HG02798 (cell line): ENCODE measurements at regions not wholly inside any gene's neighbourhood (a gene's known extent, or its start where the extent isn't known, plus 50 kb on each side); places are given as distances from the start of the nearest gene placed in this dataset.

ENCODE experiments used
- ATAC-seq: cut with Tn5 transposase; IDR thresholded peaks from one replicate; pipeline ENCODE4 v1.9.1; 2021; ENCODE audit warnings: mild to moderate bottlenecking; ENCODE audit not compliant: unreplicated experiment, poor library complexity

DNA sequence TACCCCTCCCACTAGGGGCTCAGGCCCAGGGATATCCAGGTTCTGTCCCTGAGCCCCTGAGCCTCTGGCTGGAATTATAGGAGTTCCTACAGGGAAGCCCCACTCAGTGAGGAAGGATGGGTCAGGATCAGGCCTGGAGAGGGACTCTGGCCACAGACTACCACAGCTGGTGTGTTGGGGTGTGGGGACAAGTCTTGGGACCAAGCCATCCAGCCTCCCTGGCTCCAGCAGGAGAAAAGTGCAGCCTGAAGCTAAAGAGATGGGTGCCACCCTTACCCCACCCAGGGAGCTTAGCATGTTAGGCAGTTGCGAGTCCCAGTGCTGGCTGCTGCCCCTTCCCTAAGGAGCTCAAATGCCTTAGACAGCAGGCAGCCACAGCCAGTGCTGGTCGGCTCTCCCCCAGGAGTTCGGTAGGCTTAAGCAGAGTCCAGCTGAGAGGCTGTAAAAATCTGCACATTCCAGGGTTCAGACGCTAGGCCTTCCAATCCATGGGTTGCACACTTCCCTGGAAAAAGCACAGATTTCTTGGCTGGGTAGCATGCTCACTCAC lies 96.2 kb upstream of the CYYR1 start:
- no peak for ATAC-seq

GRCh38 chr21:26659757-26660156 lies 86.7 kb upstream of the CYYR1 start:
- no peak for ATAC-seq

- no peak for ATAC-seq
Measured at GRCh38 chr21:26659182-26659581, 86.1 kb upstream of the CYYR1 start.

DNA sequence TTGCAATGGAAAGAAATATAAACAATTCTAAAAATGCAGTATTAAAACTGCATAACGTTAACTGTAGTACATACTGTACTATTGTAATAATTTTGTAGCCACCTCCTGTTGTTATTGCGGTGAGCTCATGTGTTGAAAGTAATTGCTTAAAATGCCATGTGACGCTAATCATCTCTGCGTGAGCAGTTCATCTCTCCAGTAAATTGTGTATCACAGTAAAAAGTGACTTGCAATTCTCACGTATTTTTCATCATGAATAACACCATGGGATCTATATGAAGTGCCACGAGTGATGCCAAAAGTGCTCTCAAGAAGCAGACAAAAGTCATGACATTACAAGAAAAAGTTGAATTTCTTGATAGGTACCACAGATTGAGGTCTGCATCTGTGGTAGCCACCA lies 82.4 kb upstream of the CYYR1 start:
- ATAC-seq, result no peak

DNA sequence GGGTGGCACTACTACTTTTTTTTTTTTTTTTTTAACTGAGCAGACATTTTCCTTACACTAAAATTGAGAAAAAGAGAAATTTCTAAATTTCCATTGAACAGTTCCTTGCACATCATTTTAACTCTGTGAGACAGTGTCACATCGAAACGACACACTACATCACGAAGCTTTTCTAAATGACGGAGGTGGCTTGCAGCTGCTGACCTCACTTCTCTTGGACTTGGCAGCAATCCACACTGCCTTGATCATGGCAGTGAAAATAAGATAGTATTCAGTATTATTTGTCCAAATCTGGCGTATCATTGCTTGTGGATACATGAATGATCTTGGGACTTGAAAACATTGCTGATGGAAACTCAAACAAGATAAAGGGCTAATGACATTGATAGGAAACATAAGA lies 80.3 kb upstream of the CYYR1 start:
- no peak for ATAC-seq

DNA sequence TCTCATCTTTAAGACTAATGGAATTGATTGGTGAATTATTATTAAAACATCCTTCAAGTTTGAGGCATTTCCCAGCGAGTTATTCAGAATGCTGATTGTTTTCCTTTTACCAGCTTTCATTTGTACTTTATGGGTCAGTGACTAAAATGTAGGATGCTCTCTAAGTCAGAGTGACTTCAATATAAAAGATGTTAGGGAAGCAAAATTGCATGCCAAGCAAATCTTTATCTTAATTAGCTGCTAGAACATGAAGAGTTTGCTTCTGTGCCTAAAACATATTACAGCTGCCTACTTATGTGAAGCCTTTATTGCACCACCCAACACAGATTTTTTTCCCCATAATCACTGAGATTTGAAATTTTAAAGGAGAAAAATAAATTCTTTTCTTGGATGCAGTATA lies 79.8 kb upstream of the CYYR1 start:
- no peak for ATAC-seq

GRCh38 chr21:26641062-26641461 lies 68.0 kb upstream of the CYYR1 start:
- ATAC-seq, result no peak

DNA sequence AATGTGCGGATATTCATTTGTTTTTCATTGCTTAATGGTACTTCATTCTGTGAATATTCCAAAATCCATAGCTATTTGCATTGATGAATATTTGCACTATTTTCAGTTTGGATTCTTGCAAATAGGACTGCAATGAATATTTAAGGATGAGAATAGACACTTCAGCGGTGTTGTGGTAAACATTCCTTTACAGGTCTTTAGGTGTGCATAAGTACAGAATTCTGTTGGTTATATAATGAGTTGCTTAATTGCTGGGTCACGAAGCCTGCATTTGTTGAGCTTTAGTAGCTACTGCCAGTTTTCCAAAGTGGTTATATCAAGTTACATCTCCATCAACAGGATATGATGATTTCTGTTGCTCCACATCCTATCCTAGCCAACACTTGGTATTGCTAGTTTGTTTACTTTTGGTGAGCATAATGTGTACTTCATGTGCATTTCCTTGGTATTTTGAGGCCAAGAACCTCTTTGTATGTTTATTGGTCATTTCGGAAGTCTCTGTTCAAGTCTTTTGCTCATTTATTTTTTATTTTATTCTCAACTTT lies 64.2 kb upstream of the CYYR1 start:
- no peak for ATAC-seq

GRCh38 chr21:26635681-26636080 lies 62.6 kb upstream of the CYYR1 start:
- no peak for ATAC-seq

GRCh38 chr21:26632691-26633090 lies 59.6 kb upstream of the CYYR1 start:
- ATAC-seq, result no peak

DNA sequence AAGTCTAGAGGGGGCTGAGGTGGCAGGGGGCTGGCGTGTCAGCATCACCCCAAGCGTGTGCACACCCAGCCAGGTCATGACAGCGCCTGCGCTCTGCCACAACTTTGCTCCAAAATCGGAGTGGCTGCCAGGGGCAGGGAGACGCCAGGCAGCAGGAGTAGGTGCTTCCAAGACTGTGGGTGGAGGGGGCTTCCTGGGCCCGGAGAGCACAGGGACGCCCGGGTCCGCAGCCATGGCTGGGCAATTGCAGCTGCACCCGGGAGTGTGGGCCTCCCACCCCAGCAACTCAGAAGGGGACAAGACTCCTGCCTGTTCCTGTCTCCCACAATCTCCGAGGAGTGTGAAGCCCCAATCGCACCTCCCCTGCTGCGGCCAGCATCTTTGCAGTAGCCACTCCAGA lies 53.1 kb upstream of the CYYR1 start:
- ATAC-seq, result no peak

- no peak for ATAC-seq
Measured at GRCh38 chr21:26624983-26625519, 52.0 kb upstream of the CYYR1 start.
